GM12878 (cell line): ENCODE measurements at regions not wholly inside any gene's neighbourhood (a gene's known extent, or its start where the extent isn't known, plus 50 kb on each side); places are given as distances from the start of the nearest gene placed in this dataset.

ENCODE experiments used
- ATAC-seq: fragments of 200-7000 bp; cut with Tn5 transposase; 3 replicates; pipeline ENCODE4 v1.9.1; 2020; ENCODE audit warnings: mild to moderate bottlenecking, moderate library complexity
- BruUV-seq: library from RNA; stranded (reverse); fragments of 400-500 nt; replicated peaks from 2 replicates; lab custom pipeline; 2021; lab: Mats Ljungman, UMichigan
- CTCF ChIA-PET: fragments of 300-600 bp; sonication (Branson Sonifier 250); formaldehyde crosslinking; extraction: SDS; loops from one replicate; lab custom pipeline; 2021; ENCODE audit warnings: inconsistent platforms; lab: Yijun Ruan, JAX
- POLR2A ChIA-PET: fragments of 350-600 bp; formaldehyde crosslinking; extraction: SDS; loops from one replicate; lab custom pipeline; 2021; ENCODE audit warnings: inconsistent platforms; lab: Charles Lee
- RAD21 ChIA-PET: fragments of 300-600 bp; sonication (Branson Sonifier 250); formaldehyde crosslinking; loops from one replicate; lab custom pipeline; 2023; ENCODE audit warnings: antibody characterized with exemption; ENCODE audit not compliant: unreplicated experiment; lab: Charles Lee
- SMC1A ChIA-PET: fragments of 300-600 bp; sonication (Branson Sonifier 250); formaldehyde crosslinking; loops from one replicate; lab custom pipeline; 2023; ENCODE audit not compliant: unreplicated experiment, uncharacterized antibody; lab: Charles Lee
- DNase-seq: peaks from one replicate; pipeline ENCODE4 v3.0.0-alpha.2; 2011; ENCODE audit warnings: low read depth, low spot score
- FAIRE-seq: peaks from 3 replicates; lab custom pipeline; 2011; peaks lifted over from hg19 to GRCh38; lab: Jason Lieb, UNC
- H2AFZ ChIP-seq: 2 replicates; pipeline ENCODE4 v1.6.0; 2011; ENCODE audit warnings: low read depth, low read length, control low read depth; ENCODE audit not compliant: control insufficient read depth
- H3K27ac ChIP-seq: 2 replicates; pipeline ENCODE4 v1.5.1; 2011; ENCODE audit warnings: control low read depth; ENCODE audit not compliant: control insufficient read depth, insufficient read depth
- H3K27me3 ChIP-seq, 2 experiments: replicated peaks in 1 of 2; 2 replicates each; pipeline versions ENCODE4 v1.6.0 to v1.6.1; 2011; ENCODE audit warnings: low read length in 1 of 2; ENCODE audit not compliant: control insufficient read depth in 2 of 2, insufficient read depth in 2 of 2
- H3K36me3 ChIP-seq, 2 experiments: 2 replicates each; pipeline ENCODE4 v1.5.1; 2011; ENCODE audit warnings: low read length in 1 of 2; ENCODE audit not compliant: control insufficient read depth in 2 of 2, insufficient read depth in 2 of 2
- H3K4me1 ChIP-seq: 2 replicates; pipeline ENCODE4 v1.6.1; 2011; ENCODE audit warnings: mild to moderate bottlenecking, low read length, moderate library complexity, mixed read lengths; ENCODE audit not compliant: control insufficient read depth, insufficient read depth
- H3K4me2 ChIP-seq: 2 replicates; pipeline ENCODE4 v1.6.0; 2011; ENCODE audit warnings: control low read depth; ENCODE audit not compliant: control insufficient read depth, insufficient read depth
- H3K4me3 ChIP-seq: fragments of 200-600 bp; sonication (generic); 2 replicates; pipeline ENCODE4 v1.5.1; 2016
- H3K79me2 ChIP-seq: 2 replicates; pipeline ENCODE4 v1.6.0; 2011; ENCODE audit warnings: low read length; ENCODE audit not compliant: control insufficient read depth, insufficient read depth
- H3K9ac ChIP-seq: 2 replicates; pipeline ENCODE4 v1.8.0; 2011; ENCODE audit warnings: low read length, control low read depth, mixed read lengths; ENCODE audit not compliant: control insufficient read depth, insufficient read depth
- H3K9me3 ChIP-seq: replicated peaks from 3 replicates; pipeline ENCODE4 v1.5.1; 2011; ENCODE audit warnings: mild to moderate bottlenecking, low read length; ENCODE audit not compliant: control insufficient read depth, insufficient read depth
- H4K20me1 ChIP-seq: 2 replicates; pipeline ENCODE4 v1.6.0; 2011; ENCODE audit not compliant: control insufficient read depth, insufficient read depth
- BCL3 ChIP-seq: IDR thresholded peaks from 2 replicates; pipeline ENCODE4 v1.6.1; 2011; ENCODE audit warnings: borderline replicate concordance, low read depth, mild to moderate bottlenecking, moderate library complexity, low read length; ENCODE audit not compliant: insufficient read depth, poor library complexity, severe bottlenecking
- GABPA ChIP-seq: IDR thresholded peaks from 2 replicates; pipeline ENCODE4 v1.6.1; 2014; ENCODE audit warnings: antibody characterized with exemption, low read depth, mild to moderate bottlenecking, inconsistent platforms
- HSF1 ChIP-seq: fragments of 150-350 bp; IDR thresholded peaks from 2 replicates; pipeline ENCODE4 v1.6.1; 2014; ENCODE audit warnings: mild to moderate bottlenecking, low read depth, low read length
- LARP7 ChIP-seq: fragments of 450-650 bp; IDR thresholded peaks from 2 replicates; pipeline ENCODE4 v1.6.1; 2017; ENCODE audit warnings: mild to moderate bottlenecking
- PAX5 ChIP-seq: IDR thresholded peaks from 2 replicates; pipeline ENCODE4 v1.6.1; 2011; ENCODE audit warnings: low read depth, low read length, borderline replicate concordance
- RAD21 ChIP-seq: IDR thresholded peaks from 2 replicates; pipeline ENCODE4 v1.6.1; 2011; ENCODE audit warnings: mild to moderate bottlenecking, low read depth, low read length, moderate library complexity; ENCODE audit not compliant: insufficient read depth
- YY1 ChIP-seq: IDR thresholded peaks from 2 replicates; pipeline ENCODE4 v1.6.1; 2011; ENCODE audit warnings: low read depth, mild to moderate bottlenecking, low read length
- ZNF592 ChIP-seq: fragments of 450-650 bp; IDR thresholded peaks from 2 replicates; pipeline ENCODE4 v1.6.1; 2017; ENCODE audit warnings: mild to moderate bottlenecking, moderate library complexity
- WGBS: methylation state at CpG from one replicate; pipeline ENCODE4 v1.1.6; 2016; ENCODE audit warnings: low lambda C conversion rate; ENCODE audit not compliant: insufficient replicate concordance, insufficient coverage; ENCODE audit errors: missing lambda C conversion rate; 5-methylcytosine and 5-hydroxymethylcytosine counted together
- in situ Hi-C: fragments of 300-500 bp; cut with MboI; formaldehyde crosslinking; loops from 9 replicates; pipeline ENCODE4 v1.14.3; 2018; ENCODE audit warnings: mixed read lengths
- intact Hi-C: fragments of 100-400 bp; cut with micrococcal nuclease; formaldehyde crosslinking; loops from one replicate; pipeline ENCODE4 v1.14.2; 2022; ENCODE audit not compliant: unreplicated experiment

GRCh38 chr5:29321591-29321990, 1871.9 kb upstream of the CDH6 start (continued):
- TF ChIP-seq BCL3 (no peak), RAD21 (no peak)

- FAIRE-seq (no peak), ATAC-seq (no peak), DNase-seq (no peak)
- no peak overlapping the region for H3K4me2 ChIP-seq
- no peaks in the 10 kb centered on the region for H3K27me3 ChIP-seq
- in situ Hi-C loops (no loop called here), intact Hi-C loops (no loop called here)
- H3K36me3 ChIP-seq, result no peaks in the 10 kb centered on the region
- no peak for TF ChIP-seq GABPA
- TF ChIP-seq LARP7, result no peak
- TF ChIP-seq ZNF592, result no peak
- no peak for TF ChIP-seq YY1
- TF ChIP-seq HSF1, result no peak
- no peak for TF ChIP-seq PAX5
- H3K4me1 ChIP-seq, result no peaks in the 10 kb centered on the region
- no peak overlapping the region for H3K4me3 ChIP-seq
- CTCF ChIA-PET, result no interaction called here
- H2AFZ ChIP-seq, result no peak overlapping the region
- H4K20me1 ChIP-seq, result no peaks in the 10 kb centered on the region
- no peaks in the 10 kb centered on the region for H3K79me2 ChIP-seq
- POLR2A ChIA-PET, result no interaction called here
- no peak overlapping the region for H3K27ac ChIP-seq
- no peak overlapping the region for H3K9ac ChIP-seq
- BruUV-seq, result no TSS peak
- 0% methylated on average over 1 of the region's 1 CpG for WGBS
- RAD21 ChIA-PET, result no interaction called here
- no peaks in the 10 kb centered on the region for H3K9me3 ChIP-seq
- SMC1A ChIA-PET, result no interaction called here
Observed at GRCh38 chr5:29309359-29309758, 1884.1 kb upstream of the CDH6 start.
